ENCODE measurements at regions not wholly inside any gene's neighbourhood (a gene's known extent, or its start where the extent isn't known, plus 50 kb on each side); places are given as distances from the start of the nearest gene placed in this dataset.

GRCh38 chr20:23287354-23288190 lies 63.0 kb upstream of the NXT1 start:
- DNase-seq (ENCODE audit: low read depth), result no peak
- TF ChIP-seq CTCF (IDR thresholded peaks at IDR 0.05; ENCODE audit: control insufficient read depth, extremely low read depth, insufficient read depth), result no peak
- H3K4me3 ChIP-seq (ENCODE audit: low read depth, low read length), result no peak overlapping the region

GRCh38 chr20:23286346-23286745 lies 64.2 kb upstream of the NXT1 start:
- no peak for DNase-seq (ENCODE audit: low read depth)
- H3K4me3 ChIP-seq (ENCODE audit: low read depth, low read length), result no peak overlapping the region

GRCh38 chr20:23285536-23285935 lies 65.1 kb upstream of the NXT1 start:
- H3K4me3 ChIP-seq (ENCODE audit: low read depth, low read length), result no peak overlapping the region
- TF ChIP-seq CTCF (IDR thresholded peaks at IDR 0.05; ENCODE audit: control insufficient read depth, extremely low read depth, insufficient read depth), result no peak
- DNase-seq (ENCODE audit: low read depth), result no peak

More at GRCh38 chr20:23286346-23286745, 64.2 kb upstream of the NXT1 start:
- no peak for TF ChIP-seq CTCF (IDR thresholded peaks at IDR 0.05; ENCODE audit: control insufficient read depth, extremely low read depth, insufficient read depth)

- no peak overlapping the region for H3K4me3 ChIP-seq (ENCODE audit: low read depth, low read length)
- no peak for TF ChIP-seq CTCF (IDR thresholded peaks at IDR 0.05; ENCODE audit: control insufficient read depth, extremely low read depth, insufficient read depth)
- DNase-seq (ENCODE audit: low read depth), result no peak
Observed at GRCh38 chr20:23284009-23284408, 66.6 kb upstream of the NXT1 start.

- no peak for TF ChIP-seq CTCF (IDR thresholded peaks at IDR 0.05; ENCODE audit: control insufficient read depth, extremely low read depth, insufficient read depth)
- no peak for DNase-seq (ENCODE audit: low read depth)
- no peak overlapping the region for H3K4me3 ChIP-seq (ENCODE audit: low read depth, low read length)
Observed at GRCh38 chr20:23283096-23283850, 67.3 kb upstream of the NXT1 start.

- DNase-seq (ENCODE audit: low read depth), result no peak
- no peak overlapping the region for H3K4me3 ChIP-seq (ENCODE audit: low read depth, low read length)
- TF ChIP-seq CTCF (IDR thresholded peaks at IDR 0.05; ENCODE audit: control insufficient read depth, extremely low read depth, insufficient read depth), result no peak
Observed at GRCh38 chr20:23282546-23282945, 68.0 kb upstream of the NXT1 start.

Data from LNCaP clone FGC (cell line).